GM18868 (cell line): ENCODE measurements at regions not wholly inside any gene's neighbourhood (a gene's known extent, or its start where the extent isn't known, plus 50 kb on each side); places are given as distances from the start of the nearest gene placed in this dataset.

Experiments used
- ATAC-seq: cut with Tn5 transposase; IDR thresholded peaks from one replicate; pipeline ENCODE4 v1.9.1; 2021; ENCODE audit warnings: mild to moderate bottlenecking, moderate library complexity; ENCODE audit not compliant: unreplicated experiment

- ATAC-seq = no peak
Observed at GRCh38 chr7:24178811-24179570, 105.0 kb upstream of the NPY start.

GRCh38 chr7:24191362-24191761 lies 92.6 kb upstream of the NPY start:
- no peak for ATAC-seq

GRCh38 chr7:24192053-24192452 lies 91.9 kb upstream of the NPY start:
- no peak for ATAC-seq

- no peak for ATAC-seq
Observed at GRCh38 chr7:24192691-24193090, 91.3 kb upstream of the NPY start.

- ATAC-seq = no peak
Observed at GRCh38 chr7:24197852-24198251, 86.1 kb upstream of the NPY start.

GRCh38 chr7:24199978-24200377 lies 84.0 kb upstream of the NPY start:
- ATAC-seq = no peak

- ATAC-seq = no peak
Observed at GRCh38 chr7:24200407-24200966, 83.5 kb upstream of the NPY start.

- ATAC-seq = no peak
Observed at GRCh38 chr7:24201226-24201625, 82.8 kb upstream of the NPY start.

GRCh38 chr7:24212073-24212472 lies 71.9 kb upstream of the NPY start:
- ATAC-seq = no peak

- no peak for ATAC-seq
Observed at GRCh38 chr7:24213311-24213710, 70.7 kb upstream of the NPY start.

- no peak for ATAC-seq
Observed at GRCh38 chr7:24214670-24215069, 69.3 kb upstream of the NPY start.

- no peak for ATAC-seq
Observed at GRCh38 chr7:24216576-24217125, 67.3 kb upstream of the NPY start.

GRCh38 chr7:24221500-24221899 lies 62.5 kb upstream of the NPY start:
- no peak for ATAC-seq

- peak; percentile 42 for ATAC-seq
Observed at GRCh38 chr7:24227068-24227467, 56.9 kb upstream of the NPY start.

- ATAC-seq = peak; percentile 95
Observed at GRCh38 chr7:24227603-24228359, 56.2 kb upstream of the NPY start.

GRCh38 chr7:24229481-24230226 lies 54.3 kb upstream of the NPY start:
- no peak for ATAC-seq

- ATAC-seq = no peak
Observed at GRCh38 chr7:24231493-24231892, 52.5 kb upstream of the NPY start.

- ATAC-seq = no peak
Observed at GRCh38 chr7:24233386-24233785, 50.6 kb upstream of the NPY start.
